B cell (primary cell): ENCODE measurements at regions not wholly inside any gene's neighbourhood (a gene's known extent, or its start where the extent isn't known, plus 50 kb on each side); places are given as distances from the start of the nearest gene placed in this dataset.

Experiments used
- EZH2 ChIP-seq: IDR thresholded peaks from 2 replicates; pipeline ENCODE4 v1.6.1; 2012; ENCODE audit warnings: borderline replicate concordance, low read depth, mild to moderate bottlenecking, moderate library complexity, low read length; ENCODE audit not compliant: insufficient read depth, poor library complexity, severe bottlenecking
- TF ChIP-seq, protein P1 (sequence below): fragments of 200-600 bp; IDR thresholded peaks from one replicate; pipeline ENCODE4 v1.8.0; 2022; ENCODE audit warnings: antibody characterized with exemption, mild to moderate bottlenecking

DNA sequence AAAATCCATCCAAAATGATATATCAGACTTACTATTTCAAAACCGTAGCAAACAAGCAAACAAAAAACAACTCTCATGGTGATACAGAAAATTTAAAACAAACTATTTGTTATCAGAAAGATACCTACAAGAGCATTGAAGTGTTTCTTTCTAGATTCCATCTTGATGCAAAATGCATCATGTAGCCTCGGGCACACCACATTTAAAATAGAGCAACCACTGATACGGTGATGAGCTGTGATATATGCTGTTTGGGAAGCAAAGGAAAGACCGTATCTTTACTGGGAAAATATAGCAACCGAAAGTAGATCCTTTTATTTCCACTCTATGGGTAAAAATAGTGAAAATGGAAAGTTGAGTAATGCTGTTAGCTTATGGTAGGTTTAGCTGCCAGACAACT, 892.0 kb downstream of the GATA3 start:
- TF ChIP-seq, protein P1, sequence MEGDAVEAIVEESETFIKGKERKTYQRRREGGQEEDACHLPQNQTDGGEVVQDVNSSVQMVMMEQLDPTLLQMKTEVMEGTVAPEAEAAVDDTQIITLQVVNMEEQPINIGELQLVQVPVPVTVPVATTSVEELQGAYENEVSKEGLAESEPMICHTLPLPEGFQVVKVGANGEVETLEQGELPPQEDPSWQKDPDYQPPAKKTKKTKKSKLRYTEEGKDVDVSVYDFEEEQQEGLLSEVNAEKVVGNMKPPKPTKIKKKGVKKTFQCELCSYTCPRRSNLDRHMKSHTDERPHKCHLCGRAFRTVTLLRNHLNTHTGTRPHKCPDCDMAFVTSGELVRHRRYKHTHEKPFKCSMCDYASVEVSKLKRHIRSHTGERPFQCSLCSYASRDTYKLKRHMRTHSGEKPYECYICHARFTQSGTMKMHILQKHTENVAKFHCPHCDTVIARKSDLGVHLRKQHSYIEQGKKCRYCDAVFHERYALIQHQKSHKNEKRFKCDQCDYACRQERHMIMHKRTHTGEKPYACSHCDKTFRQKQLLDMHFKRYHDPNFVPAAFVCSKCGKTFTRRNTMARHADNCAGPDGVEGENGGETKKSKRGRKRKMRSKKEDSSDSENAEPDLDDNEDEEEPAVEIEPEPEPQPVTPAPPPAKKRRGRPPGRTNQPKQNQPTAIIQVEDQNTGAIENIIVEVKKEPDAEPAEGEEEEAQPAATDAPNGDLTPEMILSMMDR: no peak
- TF ChIP-seq EZH2: no peak
